Loucy (cell line): ENCODE measurements at regions not wholly inside any gene's neighbourhood (a gene's known extent, or its start where the extent isn't known, plus 50 kb on each side); places are given as distances from the start of the nearest gene placed in this dataset.

Source experiments
- CTCF ChIP-seq: fragments of 200-600 bp; sonication (generic); conservative IDR thresholded peaks from 2 replicates; pipeline ENCODE4 v1.5.1; 2014; ENCODE audit warnings: mild to moderate bottlenecking, antibody characterized with exemption, low read length
- EZH2phosphoT487 ChIP-seq: fragments of 200-600 bp; IDR thresholded peaks from 2 replicates; pipeline ENCODE4 v1.6.1; 2018; ENCODE audit warnings: antibody characterized with exemption, mild to moderate bottlenecking, moderate library complexity, borderline replicate concordance

- TF ChIP-seq CTCF: no peak
- TF ChIP-seq EZH2phosphoT487: no peak
Measured at GRCh38 chr12:124617615-124618014, 50.2 kb upstream of the NCOR2 start.
